ENCODE measurements at regions not wholly inside any gene's neighbourhood (a gene's known extent, or its start where the extent isn't known, plus 50 kb on each side); places are given as distances from the start of the nearest gene placed in this dataset.
"Not testable (repeated sequence)": the region's sequence is repeated elsewhere in the genome, so short reads cannot be mapped to it uniquely, and the experiment has no call there.

DNA sequence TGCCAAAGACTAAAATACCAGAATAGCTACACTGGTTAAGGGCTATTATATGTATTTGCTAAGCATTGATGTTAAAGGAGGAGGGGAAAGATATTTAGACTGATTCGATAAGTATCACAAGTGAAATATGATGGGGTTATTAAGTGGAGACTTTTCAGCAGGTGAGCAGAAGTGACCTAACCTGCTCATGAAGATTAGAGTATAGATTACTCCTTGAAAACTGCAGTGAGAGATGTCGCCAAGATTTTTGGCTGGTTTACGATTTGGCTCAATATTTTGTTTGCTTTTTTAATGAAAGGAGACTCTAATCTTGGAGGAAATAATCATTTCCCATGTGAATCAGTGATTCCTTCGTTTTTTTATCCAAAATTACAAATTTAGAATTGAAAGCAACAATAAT lies 1279.5 kb upstream of the TENM4 start:
- no peak for DNase-seq

GRCh38 chr11:80719292-80719646 lies 1278.4 kb upstream of the TENM4 start:
- DNase-seq, result no peak

DNA sequence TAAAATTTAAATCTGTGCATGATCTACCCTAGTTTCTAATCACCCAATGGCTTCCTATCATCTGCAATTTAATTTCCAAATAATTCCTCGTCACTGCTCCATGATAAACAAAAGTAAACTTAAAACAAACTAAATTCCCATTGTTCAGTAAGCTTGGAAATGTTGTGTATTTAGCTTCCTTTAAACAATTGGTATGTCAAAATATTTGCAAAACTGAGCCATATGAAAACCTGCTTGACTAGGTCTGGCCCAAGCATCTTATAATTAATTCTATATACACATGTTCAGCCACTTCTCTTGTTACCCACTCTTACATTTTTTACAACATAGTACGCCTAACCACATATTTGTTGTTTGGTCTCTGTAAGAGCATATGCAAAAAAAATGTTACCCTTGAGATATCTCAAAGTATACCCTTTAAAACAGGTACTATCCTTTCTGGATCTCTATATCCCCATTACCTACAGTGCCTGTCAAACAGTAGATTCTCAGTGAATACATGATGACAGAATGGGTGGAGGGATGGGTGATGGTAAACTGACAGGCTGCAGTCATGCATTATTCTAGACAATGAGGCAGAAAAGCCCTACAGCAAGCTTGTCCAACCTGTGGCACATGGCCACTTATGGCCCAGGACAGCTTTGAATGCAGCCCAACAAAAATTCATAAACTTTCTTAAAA lies 1277.9 kb upstream of the TENM4 start:
- no peak for DNase-seq

- DNase-seq, result no peak
These were observed 1261.4 kb upstream of the TENM4 start for GRCh38 chr11:80702264-80702663.

DNA sequence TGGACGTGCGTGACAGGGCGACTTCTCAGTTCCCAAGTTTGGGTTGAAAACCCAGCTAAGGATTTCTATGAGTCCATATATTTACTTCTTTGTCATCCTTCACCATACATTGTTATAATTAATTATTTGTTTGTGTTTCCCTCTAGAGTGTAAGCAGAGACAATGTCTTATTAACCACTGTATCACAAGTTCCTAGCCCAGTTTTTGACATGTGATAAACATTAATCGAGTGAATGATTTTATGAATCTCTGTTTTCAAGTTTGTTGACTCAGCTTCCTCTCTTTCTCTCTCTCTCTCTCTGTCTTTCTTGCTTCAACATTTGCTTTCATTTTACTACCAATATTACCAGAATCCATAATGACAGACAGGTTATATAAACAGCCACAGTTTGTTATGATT lies 1259.6 kb upstream of the TENM4 start:
- no peak for DNase-seq

- DNase-seq, result not testable (repeated sequence)
These were observed 1258.8 kb upstream of the TENM4 start for GRCh38 chr11:80699406-80700177.

GRCh38 chr11:80698637-80699036 lies 1257.8 kb upstream of the TENM4 start:
- DNase-seq, result no peak

- DNase-seq, result no peak
These were observed 1253.6 kb upstream of the TENM4 start for GRCh38 chr11:80694385-80694784.

DNA sequence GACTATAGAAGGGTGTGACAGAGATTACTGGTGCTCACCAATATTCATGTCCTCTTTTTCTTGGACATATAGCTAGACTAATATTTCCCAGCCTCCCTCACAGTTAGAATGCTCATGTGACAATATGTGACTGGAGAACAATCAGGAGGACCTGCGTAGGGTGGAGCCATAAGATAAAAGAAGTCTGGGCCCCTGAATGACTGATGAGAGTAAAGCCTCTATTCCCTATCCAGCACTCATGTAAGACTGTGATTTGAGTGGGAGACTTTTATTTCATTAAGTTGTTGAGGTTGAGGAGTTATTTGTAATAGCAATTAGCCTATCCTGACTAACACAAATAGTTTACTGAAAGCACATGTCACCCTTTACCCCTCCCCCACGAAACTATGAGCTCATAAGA lies 1247.1 kb upstream of the TENM4 start:
- no peak for DNase-seq

DNA sequence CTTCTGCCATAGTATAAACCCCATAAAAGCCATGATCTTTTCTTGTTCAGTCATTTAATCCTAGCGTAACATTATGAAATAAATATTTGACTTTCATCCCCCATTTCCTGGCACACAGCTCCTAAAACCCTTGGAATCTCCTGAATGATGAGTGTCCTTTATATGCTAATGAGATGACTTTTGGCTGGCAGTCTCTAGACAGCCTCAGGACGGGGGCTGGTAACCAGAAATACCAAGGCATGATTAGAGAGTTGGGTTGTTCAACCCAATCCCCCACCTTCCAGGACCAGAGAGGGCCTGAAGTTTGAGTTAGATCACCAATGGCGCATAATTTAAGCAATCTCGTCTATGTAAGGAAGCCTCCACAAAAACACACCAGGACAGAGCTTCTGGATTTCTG lies 1246.1 kb upstream of the TENM4 start:
- DNase-seq, result no peak

GRCh38 chr11:80673566-80673965 lies 1232.7 kb upstream of the TENM4 start:
- no peak for DNase-seq

GRCh38 chr11:80669620-80670019 lies 1228.8 kb upstream of the TENM4 start:
- no peak for DNase-seq

DNA sequence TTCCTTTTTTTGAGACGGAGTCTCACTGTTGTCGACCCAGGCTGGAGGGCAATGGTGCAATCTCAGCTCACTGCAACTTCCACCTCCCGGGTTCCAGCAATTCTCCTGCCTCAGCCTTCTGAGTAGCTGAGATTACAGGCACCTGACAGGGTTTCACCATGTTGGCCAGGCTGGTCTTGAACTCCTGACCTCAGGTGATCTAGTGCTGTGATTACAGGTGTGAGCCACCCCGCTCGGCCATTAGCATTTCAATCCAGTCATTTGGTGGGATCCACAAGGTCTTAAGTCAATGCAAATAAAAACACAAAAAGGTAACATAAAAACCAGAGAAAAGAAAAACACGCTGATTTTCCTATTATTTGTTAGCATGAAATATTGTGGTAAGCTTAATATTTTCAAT lies 1227.2 kb upstream of the TENM4 start:
- no peak for DNase-seq

- DNase-seq, result no peak
These were observed 1215.0 kb upstream of the TENM4 start for GRCh38 chr11:80655834-80656233.

- DNase-seq, result no peak
These were observed 1210.1 kb upstream of the TENM4 start for GRCh38 chr11:80650966-80651365.

GRCh38 chr11:80649186-80649585 lies 1208.4 kb upstream of the TENM4 start:
- no peak for DNase-seq

DNA sequence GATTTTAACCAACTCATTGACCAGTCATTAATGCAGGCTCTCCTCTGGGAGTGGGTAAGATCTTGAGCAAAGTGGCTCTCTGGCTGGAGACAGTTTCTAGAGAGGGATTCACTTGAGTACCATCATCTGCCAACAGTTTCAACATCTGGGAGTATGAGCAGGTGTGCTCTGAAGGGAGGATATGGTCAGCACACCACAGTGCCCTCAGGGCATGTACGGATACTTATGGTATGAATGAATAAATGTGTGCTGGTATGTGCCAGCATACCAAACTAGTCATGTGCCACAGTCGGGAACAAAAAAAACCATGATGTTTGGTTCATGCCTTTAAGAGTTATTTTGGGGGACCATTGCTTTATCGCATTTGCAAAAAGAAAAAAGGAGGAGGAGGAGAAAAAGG lies 1197.5 kb upstream of the TENM4 start:
- DNase-seq, result no peak

DNA sequence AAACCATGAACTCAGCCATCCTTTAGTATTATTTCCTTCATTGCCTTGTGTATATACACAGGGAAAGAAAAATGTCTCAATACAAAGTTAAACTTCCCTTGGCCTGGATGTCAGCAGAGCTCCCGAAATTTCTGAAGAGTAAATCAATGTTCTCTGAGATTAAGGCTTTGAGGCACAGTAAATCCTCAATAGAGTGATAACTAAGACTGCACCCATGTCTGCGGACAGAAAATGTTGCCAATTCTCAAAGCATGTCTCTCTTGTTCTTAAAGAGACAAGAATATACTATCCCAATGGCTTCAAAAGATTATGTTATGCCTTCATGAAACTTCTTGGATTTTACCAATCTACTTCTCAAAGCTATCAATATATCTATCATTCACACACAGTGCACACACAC lies 1196.7 kb upstream of the TENM4 start:
- no peak for DNase-seq

- no peak for DNase-seq
These were observed 1196.2 kb upstream of the TENM4 start for GRCh38 chr11:80636999-80637398.

DNA sequence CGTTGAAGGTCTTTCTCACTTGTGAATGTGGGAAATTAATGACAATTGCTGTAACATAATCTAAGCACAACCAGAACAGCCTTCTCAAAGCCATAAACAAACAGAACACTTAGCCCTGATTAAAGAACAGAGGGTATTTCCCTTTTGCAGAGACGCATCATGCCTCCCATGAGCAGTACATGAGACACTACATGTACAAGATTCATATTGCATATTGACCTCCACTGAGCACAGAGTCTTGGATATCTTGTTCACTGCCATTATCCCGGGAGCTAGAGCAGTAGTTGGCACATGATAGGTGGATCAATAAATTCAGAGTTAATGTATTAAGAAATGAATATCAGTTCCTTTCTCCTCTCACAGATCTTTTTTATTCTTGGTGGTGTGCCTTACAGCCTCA lies 1194.3 kb upstream of the TENM4 start:
- DNase-seq, result no peak

GRCh38 chr11:80632691-80633090 lies 1191.9 kb upstream of the TENM4 start:
- no peak for DNase-seq

- DNase-seq, result no peak
These were observed 1191.3 kb upstream of the TENM4 start for GRCh38 chr11:80632156-80632555.

DNA sequence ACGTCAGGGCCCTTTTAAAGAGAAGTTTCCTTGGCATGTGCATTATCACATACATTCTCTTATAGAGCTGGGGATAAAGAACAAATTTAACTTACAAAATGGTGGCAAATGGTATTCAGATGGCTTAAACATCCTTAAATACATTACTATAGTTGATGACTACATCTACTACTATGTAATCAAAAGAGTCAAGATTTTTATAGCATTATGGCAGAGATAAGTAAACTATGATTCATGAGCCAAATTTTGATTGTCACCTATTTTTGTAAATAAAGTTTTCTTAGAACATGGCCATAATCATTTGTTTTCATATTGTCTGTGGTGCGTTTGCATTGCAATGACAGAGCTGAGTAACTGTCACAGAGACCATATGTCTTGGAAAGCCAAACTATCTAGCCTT lies 1188.6 kb upstream of the TENM4 start:
- no peak for DNase-seq

DNA sequence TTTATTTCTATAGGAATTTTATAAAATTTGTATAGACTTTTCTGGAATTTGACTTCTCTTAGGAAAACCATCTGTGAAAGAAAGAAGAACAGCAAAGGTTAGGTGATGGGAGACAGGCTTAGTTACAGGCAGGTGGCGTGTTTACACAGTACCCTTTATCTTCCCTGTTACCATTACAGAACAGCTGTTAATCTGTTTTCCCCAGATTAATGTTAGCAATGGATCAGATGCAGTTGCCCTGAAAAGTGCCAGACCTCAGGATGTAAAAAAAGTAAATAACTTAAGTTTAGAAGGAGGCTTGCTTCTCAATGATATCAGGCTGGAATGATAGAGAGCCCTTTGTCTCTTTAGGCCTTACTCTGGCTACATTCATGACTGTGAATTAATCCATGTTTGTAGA lies 1186.5 kb upstream of the TENM4 start:
- DNase-seq, result no peak

DNA sequence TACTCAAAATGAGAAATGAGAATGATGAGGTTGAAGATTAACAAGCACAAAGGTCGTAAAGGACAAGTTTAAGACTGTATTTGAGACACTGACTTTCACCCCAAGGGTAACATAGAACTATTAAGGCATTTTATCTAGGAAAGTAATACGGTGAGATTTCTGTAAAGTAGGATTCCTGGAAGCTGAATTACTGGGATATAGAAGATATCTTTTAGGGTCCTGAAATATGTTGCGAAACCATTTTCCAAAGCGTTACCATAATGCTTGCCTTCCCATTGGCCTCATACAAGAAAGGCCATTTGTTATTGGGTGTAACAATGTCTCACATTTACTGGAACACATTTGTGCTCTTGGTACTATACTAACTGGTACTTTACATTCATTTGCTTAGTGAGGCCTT lies 1185.9 kb upstream of the TENM4 start:
- no peak for DNase-seq
